NK-92 treated with Interleukin-12 subunit alpha and Interleukin-12 subunit beta, amount 100 ng/mL, for 24 hours (cell line): ENCODE measurements at regions not wholly inside any gene's neighbourhood (a gene's known extent, or its start where the extent isn't known, plus 50 kb on each side); places are given as distances from the start of the nearest gene placed in this dataset.

Experiments used
- DNase-seq: peaks from one replicate; lab custom pipeline; 2025; lab: John Stamatoyannopoulos, UW

- DNase-seq, result no peak
Observed at GRCh38 chr13:106873810-106874209, 305.9 kb upstream of the ARGLU1 start.

- no peak for DNase-seq
Observed at GRCh38 chr13:106867249-106867648, 299.3 kb upstream of the ARGLU1 start.

GRCh38 chr13:106865716-106866440, 297.9 kb upstream of the ARGLU1 start:
- DNase-seq, result no peak

GRCh38 chr13:106859533-106859904, 291.6 kb upstream of the ARGLU1 start:
- no peak for DNase-seq

GRCh38 chr13:106858903-106859532, 291.1 kb upstream of the ARGLU1 start:
- no peak for DNase-seq

GRCh38 chr13:106852436-106852835, 284.5 kb upstream of the ARGLU1 start:
- DNase-seq, result no peak

GRCh38 chr13:106850973-106851650, 283.2 kb upstream of the ARGLU1 start:
- DNase-seq, result no peak

- DNase-seq, result no peak
Observed at GRCh38 chr13:106846571-106847448, 278.9 kb upstream of the ARGLU1 start.

GRCh38 chr13:106836186-106836802, 268.4 kb upstream of the ARGLU1 start:
- DNase-seq, result no peak

GRCh38 chr13:106835477-106835876, 267.5 kb upstream of the ARGLU1 start:
- no peak for DNase-seq

GRCh38 chr13:106821979-106822378, 254.0 kb upstream of the ARGLU1 start:
- no peak for DNase-seq

GRCh38 chr13:106819413-106820180, 251.7 kb upstream of the ARGLU1 start:
- no peak for DNase-seq

- no peak for DNase-seq
Observed at GRCh38 chr13:106818971-106819370, 251.0 kb upstream of the ARGLU1 start.

GRCh38 chr13:106815545-106815944, 247.6 kb upstream of the ARGLU1 start:
- no peak for DNase-seq

- DNase-seq, result no peak
Observed at GRCh38 chr13:106814463-106814862, 246.5 kb upstream of the ARGLU1 start.

GRCh38 chr13:106810069-106810468, 242.1 kb upstream of the ARGLU1 start:
- DNase-seq, result no peak

GRCh38 chr13:106804991-106805390, 237.1 kb upstream of the ARGLU1 start:
- no peak for DNase-seq

- DNase-seq, result no peak
Observed at GRCh38 chr13:106802917-106803316, 235.0 kb upstream of the ARGLU1 start.

- no peak for DNase-seq
Observed at GRCh38 chr13:106799781-106800335, 231.9 kb upstream of the ARGLU1 start.

GRCh38 chr13:106797081-106797640, 229.2 kb upstream of the ARGLU1 start:
- DNase-seq, result no peak
